Activated T-helper 17 cell treated with anti-CD3 and anti-CD28 coated beads, Interleukin-2, amount 50 U/mL, for 72 hours (primary cell): ENCODE measurements at regions not wholly inside any gene's neighbourhood (a gene's known extent, or its start where the extent isn't known, plus 50 kb on each side); places are given as distances from the start of the nearest gene placed in this dataset.

Experiments used
- ATAC-seq: fragments of 150-1000 bp; cut with Tn5 transposase; replicated peaks from 2 replicates; pipeline ENCODE4 v1.10.0; 2021; ENCODE audit warnings: mild to moderate bottlenecking, moderate library complexity
- H3K27ac Mint-ChIP-seq: one replicate; pipeline ENCODE4 v1.8.0; 2022; ENCODE audit warnings: mixed read lengths
- H3K27me3 Mint-ChIP-seq: one replicate; pipeline ENCODE4 v1.8.0; 2022; ENCODE audit warnings: mixed read lengths
- H3K36me3 Mint-ChIP-seq: one replicate; pipeline ENCODE4 v1.8.0; 2022; ENCODE audit warnings: low read depth, mild to moderate bottlenecking, mixed read lengths
- H3K4me1 Mint-ChIP-seq: one replicate; pipeline ENCODE4 v1.8.0; 2022; ENCODE audit warnings: mixed read lengths
- H3K4me3 Mint-ChIP-seq: one replicate; pipeline ENCODE4 v1.8.0; 2022; ENCODE audit warnings: mild to moderate bottlenecking, mixed read lengths
- H3K9me3 Mint-ChIP-seq: one replicate; pipeline ENCODE4 v1.8.0; 2022; ENCODE audit warnings: mixed read lengths

GRCh38 chr2:129460299-129461198 is 518.9 kb upstream of the RAB6C start:
- no peaks in the 10 kb centered on the region for H3K4me1 Mint-ChIP-seq
- no peak overlapping the region for H3K27ac Mint-ChIP-seq
- ATAC-seq, result no peak
- no peaks in the 10 kb centered on the region for H3K9me3 Mint-ChIP-seq
- no peaks in the 10 kb centered on the region for H3K27me3 Mint-ChIP-seq
- no peaks in the 10 kb centered on the region for H3K36me3 Mint-ChIP-seq
- no peak overlapping the region for H3K4me3 Mint-ChIP-seq

DNA sequence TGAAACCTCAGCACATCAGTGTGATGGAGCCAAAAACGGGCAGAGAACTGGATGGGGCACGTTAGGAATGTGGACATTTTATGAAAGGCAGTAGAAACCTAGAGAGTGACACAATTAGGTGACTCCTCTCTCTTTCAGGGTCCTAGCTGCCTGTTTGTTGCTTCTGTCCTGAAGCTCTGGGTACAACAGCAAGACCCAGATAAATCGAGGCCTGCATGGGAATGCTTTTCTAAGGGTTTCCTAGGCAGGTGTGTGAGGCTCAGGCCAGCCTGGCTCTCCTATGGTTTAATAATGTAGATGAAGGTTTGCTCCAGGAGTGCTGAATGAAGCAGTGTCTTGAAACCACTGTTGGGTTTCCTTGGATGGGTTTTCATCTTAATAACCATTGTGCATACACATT is 517.1 kb upstream of the RAB6C start:
- H3K27me3 Mint-ChIP-seq, result no peaks in the 10 kb centered on the region
- no peaks in the 10 kb centered on the region for H3K9me3 Mint-ChIP-seq
- ATAC-seq, result no peak
- H3K27ac Mint-ChIP-seq, result no peak overlapping the region
- no peaks in the 10 kb centered on the region for H3K4me1 Mint-ChIP-seq
- H3K4me3 Mint-ChIP-seq, result no peak overlapping the region
- no peaks in the 10 kb centered on the region for H3K36me3 Mint-ChIP-seq

GRCh38 chr2:129462967-129463366 is 516.5 kb upstream of the RAB6C start:
- H3K27me3 Mint-ChIP-seq, result no peaks in the 10 kb centered on the region
- no peak overlapping the region for H3K4me3 Mint-ChIP-seq
- H3K27ac Mint-ChIP-seq, result no peak overlapping the region

DNA sequence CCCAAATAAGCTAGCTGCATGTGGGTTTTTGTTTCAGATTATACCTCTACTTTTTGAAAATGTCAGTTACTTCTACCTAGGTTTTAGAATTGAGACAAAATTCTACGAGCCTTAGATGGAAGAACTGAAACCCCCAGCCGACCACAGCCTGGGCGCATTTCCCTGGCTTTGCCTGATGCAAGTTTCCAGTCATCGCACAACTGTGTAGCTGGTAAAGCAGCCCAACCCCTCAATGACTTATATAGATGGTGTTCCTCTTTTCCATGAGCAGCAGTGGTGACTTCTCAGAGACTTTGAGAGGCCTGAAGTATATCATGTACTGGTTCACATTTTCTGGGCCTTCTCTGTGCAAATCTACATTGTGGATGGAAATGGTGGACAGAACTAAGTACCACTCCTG is 515.4 kb upstream of the RAB6C start:
- no peak overlapping the region for H3K4me3 Mint-ChIP-seq
- H3K27ac Mint-ChIP-seq, result no peak overlapping the region
- H3K27me3 Mint-ChIP-seq, result no peaks in the 10 kb centered on the region
- no peak for ATAC-seq
- H3K9me3 Mint-ChIP-seq, result peaks cover 2% of the 10 kb centered on the region
- no peaks in the 10 kb centered on the region for H3K4me1 Mint-ChIP-seq
- H3K36me3 Mint-ChIP-seq, result no peaks in the 10 kb centered on the region

More at GRCh38 chr2:129462967-129463366, 516.5 kb upstream of the RAB6C start:
- no peak for ATAC-seq
- Mint-ChIP-seq H3K4me1 (no peaks in the 10 kb centered on the region), H3K36me3 (no peaks in the 10 kb centered on the region), H3K9me3 (no peaks in the 10 kb centered on the region)

DNA sequence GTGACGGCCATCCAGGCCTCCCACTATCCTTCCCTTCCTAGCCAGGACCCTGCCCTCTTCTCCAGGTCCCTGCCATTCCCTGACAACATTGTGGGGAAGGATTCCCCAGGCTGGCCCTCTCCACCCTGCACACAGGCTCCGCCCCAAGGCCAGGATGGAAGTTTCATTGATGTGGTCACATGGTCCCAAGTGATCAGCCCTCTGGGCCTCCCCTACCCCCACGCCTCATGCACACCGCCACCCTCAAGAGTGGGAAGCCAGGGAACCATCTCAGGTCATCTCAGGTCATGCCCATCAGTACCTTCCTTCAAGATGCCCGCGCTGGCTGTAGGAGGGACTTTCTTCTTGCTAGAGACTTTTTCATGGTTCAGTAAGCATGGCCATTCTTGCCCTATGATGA is 514.8 kb upstream of the RAB6C start:
- Mint-ChIP-seq H3K9me3 (peaks cover 7% of the 10 kb centered on the region), H3K27ac (no peak overlapping the region), H3K4me1 (no peaks in the 10 kb centered on the region), H3K4me3 (no peak overlapping the region), H3K27me3 (no peaks in the 10 kb centered on the region), H3K36me3 (no peaks in the 10 kb centered on the region)
- no peak for ATAC-seq

DNA sequence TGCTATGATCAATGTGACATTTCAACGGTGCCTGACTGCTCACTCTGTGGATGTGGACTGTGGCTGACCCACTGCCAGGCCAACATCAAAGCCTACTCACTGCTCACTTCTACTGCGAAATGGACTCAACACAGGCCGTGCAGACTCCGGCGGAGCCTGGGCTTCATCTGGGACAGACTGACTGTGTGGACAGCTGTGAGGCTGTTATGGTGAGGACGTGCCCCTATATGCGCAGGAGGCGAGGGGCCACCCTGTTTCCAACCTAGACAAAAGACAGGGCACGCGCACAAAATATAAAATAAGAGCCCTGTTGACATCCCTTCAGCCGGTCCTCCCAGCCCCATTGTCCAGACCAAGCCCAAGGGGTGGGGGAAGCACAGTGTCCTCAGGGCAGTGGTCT is 514.4 kb upstream of the RAB6C start:
- Mint-ChIP-seq H3K27ac (no peak overlapping the region), H3K9me3 (peaks cover 7% of the 10 kb centered on the region), H3K4me3 (no peak overlapping the region), H3K4me1 (no peaks in the 10 kb centered on the region), H3K27me3 (no peaks in the 10 kb centered on the region), H3K36me3 (no peaks in the 10 kb centered on the region)
- no peak for ATAC-seq

DNA sequence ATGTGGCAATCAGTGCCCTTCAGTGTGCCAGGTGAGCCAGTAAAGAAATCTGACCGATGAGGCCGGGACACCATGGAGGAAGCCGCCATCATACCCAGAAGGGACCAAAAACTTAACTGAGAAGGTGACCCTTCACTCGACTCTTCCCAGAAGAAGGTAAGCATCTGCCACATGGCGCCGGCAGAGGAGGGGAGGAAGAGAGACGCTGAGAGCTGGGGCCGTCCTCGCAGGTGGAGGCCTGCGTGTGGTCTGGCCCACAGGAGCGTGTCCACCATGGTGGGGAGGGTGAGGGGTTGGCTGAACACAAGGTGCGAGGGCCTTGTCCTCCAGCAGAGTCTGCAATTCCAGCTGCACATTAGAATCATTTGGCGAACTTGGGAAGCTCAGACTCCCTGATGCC is 513.1 kb upstream of the RAB6C start:
- no peak overlapping the region for H3K4me3 Mint-ChIP-seq
- H3K9me3 Mint-ChIP-seq, result peaks cover 7% of the 10 kb centered on the region
- ATAC-seq, result no peak
- no peaks in the 10 kb centered on the region for H3K27me3 Mint-ChIP-seq
- no peaks in the 10 kb centered on the region for H3K36me3 Mint-ChIP-seq
- no peaks in the 10 kb centered on the region for H3K4me1 Mint-ChIP-seq
- H3K27ac Mint-ChIP-seq, result no peak overlapping the region

GRCh38 chr2:129467012-129467779 is 512.3 kb upstream of the RAB6C start:
- Mint-ChIP-seq H3K9me3 (peaks cover 7% of the 10 kb centered on the region), H3K4me1 (no peaks in the 10 kb centered on the region), H3K4me3 (no peak overlapping the region), H3K27me3 (no peaks in the 10 kb centered on the region), H3K36me3 (no peaks in the 10 kb centered on the region), H3K27ac (no peak overlapping the region)
- ATAC-seq, result no peak

- Mint-ChIP-seq H3K4me1 (no peaks in the 10 kb centered on the region), H3K27me3 (no peaks in the 10 kb centered on the region), H3K27ac (no peak overlapping the region), H3K9me3 (peaks cover 7% of the 10 kb centered on the region), H3K36me3 (no peaks in the 10 kb centered on the region), H3K4me3 (no peak overlapping the region)
- no peak for ATAC-seq
Observed at GRCh38 chr2:129467941-129468340, 511.5 kb upstream of the RAB6C start.

DNA sequence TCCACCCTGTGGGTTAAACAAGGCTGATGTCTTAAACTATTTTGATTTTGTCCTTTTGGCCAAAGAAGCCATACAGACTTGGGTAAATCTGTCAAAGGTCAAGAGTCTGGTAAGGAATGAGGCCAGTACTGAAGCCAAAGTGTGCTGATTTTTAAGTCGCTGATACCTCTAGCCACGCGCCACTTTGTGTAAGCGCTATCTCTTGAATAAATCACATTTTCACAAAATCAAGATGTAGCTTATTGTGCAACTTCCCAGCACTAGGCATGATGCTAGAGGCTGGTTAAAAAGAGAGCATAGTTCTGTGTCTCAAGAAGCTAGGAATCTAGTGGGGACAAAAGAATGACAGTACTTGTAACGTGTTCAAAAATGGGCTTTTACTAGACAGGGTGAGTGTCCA is 510.6 kb upstream of the RAB6C start:
- Mint-ChIP-seq H3K36me3 (no peaks in the 10 kb centered on the region), H3K27ac (no peak overlapping the region), H3K4me1 (no peaks in the 10 kb centered on the region), H3K9me3 (peaks cover 7% of the 10 kb centered on the region), H3K4me3 (no peak overlapping the region), H3K27me3 (no peaks in the 10 kb centered on the region)
- no peak for ATAC-seq

DNA sequence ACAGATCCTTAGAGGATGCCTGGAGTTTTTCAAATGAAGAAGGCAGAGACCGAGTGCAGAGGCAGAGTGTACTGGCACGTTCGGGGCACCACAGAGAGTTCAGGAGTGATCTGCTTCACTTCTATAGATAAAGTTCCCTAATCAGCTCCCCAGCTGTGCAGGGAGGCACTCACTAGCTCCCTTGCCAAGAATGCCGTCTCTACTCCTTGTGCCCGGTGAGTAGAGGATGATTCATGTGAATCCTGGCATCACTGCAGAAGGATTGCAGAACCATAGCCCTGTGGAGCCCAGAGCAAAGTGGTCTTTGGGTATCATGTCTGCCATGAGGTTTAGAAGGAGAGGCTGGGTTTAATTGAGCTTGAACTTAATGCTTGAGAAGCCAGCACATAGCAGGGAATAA is 510.1 kb upstream of the RAB6C start:
- H3K4me1 Mint-ChIP-seq, result no peaks in the 10 kb centered on the region
- no peak overlapping the region for H3K4me3 Mint-ChIP-seq

GRCh38 chr2:129469871-129470270 is 509.6 kb upstream of the RAB6C start:
- no peaks in the 10 kb centered on the region for H3K4me1 Mint-ChIP-seq

More for the DNA sequence above, 510.1 kb upstream of the RAB6C start:
- Mint-ChIP-seq H3K36me3 (no peaks in the 10 kb centered on the region), H3K9me3 (peaks cover 7% of the 10 kb centered on the region), H3K27ac (no peak overlapping the region), H3K27me3 (no peaks in the 10 kb centered on the region)
- no peak for ATAC-seq

GRCh38 chr2:129478902-129479517 is 500.5 kb upstream of the RAB6C start:
- no peaks in the 10 kb centered on the region for H3K36me3 Mint-ChIP-seq
- no peaks in the 10 kb centered on the region for H3K27me3 Mint-ChIP-seq
- H3K27ac Mint-ChIP-seq, result no peak overlapping the region
- ATAC-seq, result no peak
- H3K4me3 Mint-ChIP-seq, result no peak overlapping the region
- H3K9me3 Mint-ChIP-seq, result peaks cover 3% of the 10 kb centered on the region
- no peaks in the 10 kb centered on the region for H3K4me1 Mint-ChIP-seq

More at GRCh38 chr2:129469871-129470270, 509.6 kb upstream of the RAB6C start:
- Mint-ChIP-seq H3K27me3 (no peaks in the 10 kb centered on the region), H3K9me3 (peaks cover 7% of the 10 kb centered on the region), H3K36me3 (no peaks in the 10 kb centered on the region), H3K4me3 (no peak overlapping the region), H3K27ac (no peak overlapping the region)
- ATAC-seq, result no peak

DNA sequence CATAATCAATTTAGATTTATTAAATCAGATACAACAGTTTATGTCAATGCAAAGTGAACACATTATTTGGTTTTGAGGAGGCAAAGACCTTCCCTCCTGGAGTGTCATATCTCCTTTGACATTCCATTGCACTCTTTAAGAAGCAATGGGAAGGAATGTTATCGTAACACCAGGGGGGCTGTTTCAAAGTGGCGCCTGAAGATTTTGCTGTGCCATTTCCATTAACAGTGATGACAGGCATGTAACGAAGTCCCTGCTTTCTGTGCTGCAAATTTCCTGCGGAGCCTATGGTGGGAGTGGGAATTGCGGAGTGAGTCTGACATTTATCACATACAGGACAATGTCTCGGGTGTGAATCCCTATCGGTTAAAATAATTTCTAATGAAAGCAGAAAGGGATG is 499.6 kb upstream of the RAB6C start:
- Mint-ChIP-seq H3K4me1 (no peaks in the 10 kb centered on the region), H3K9me3 (peaks cover 3% of the 10 kb centered on the region), H3K27ac (no peak overlapping the region), H3K27me3 (no peaks in the 10 kb centered on the region), H3K4me3 (no peak overlapping the region), H3K36me3 (no peaks in the 10 kb centered on the region)
- ATAC-seq, result no peak

- Mint-ChIP-seq H3K36me3 (no peaks in the 10 kb centered on the region), H3K9me3 (peaks cover 6% of the 10 kb centered on the region), H3K4me1 (no peaks in the 10 kb centered on the region), H3K4me3 (no peak overlapping the region), H3K27ac (no peak overlapping the region), H3K27me3 (no peaks in the 10 kb centered on the region)
- no peak for ATAC-seq
Observed at GRCh38 chr2:129480790-129481189, 498.7 kb upstream of the RAB6C start.
